GM19043 (cell line): ENCODE measurements at regions not wholly inside any gene's neighbourhood (a gene's known extent, or its start where the extent isn't known, plus 50 kb on each side); places are given as distances from the start of the nearest gene placed in this dataset.

ENCODE experiments used
- ATAC-seq: cut with Tn5 transposase; IDR thresholded peaks from one replicate; pipeline ENCODE4 v1.9.1; 2021; ENCODE audit warnings: low read depth; ENCODE audit not compliant: unreplicated experiment

DNA sequence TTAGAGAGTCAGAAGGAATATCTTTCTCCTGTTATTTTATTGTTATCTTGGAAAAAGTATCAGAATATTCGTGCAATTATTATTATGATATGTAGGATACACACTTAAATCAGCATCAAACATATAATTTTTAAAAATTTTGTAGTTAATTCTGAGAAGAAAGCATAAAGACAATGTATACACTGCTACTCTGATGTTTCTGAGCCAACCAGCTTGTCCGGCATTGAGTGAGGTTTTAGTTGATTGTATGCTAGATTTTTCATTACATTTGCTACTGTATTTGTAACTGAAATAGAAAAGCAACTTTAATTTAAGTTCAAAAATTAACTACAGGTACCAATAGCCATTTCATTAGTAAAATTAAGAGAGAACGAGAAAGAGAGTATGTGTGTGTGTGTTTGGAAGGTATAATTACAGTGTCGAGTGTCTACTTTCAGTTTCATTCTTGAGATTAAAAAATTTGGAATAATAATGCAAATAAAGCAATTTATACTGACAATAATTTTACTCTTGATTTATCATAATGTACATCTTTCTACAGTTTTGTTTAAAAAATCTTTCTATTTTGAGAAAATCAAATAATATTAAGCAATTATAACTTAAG is 160.4 kb upstream of the CDH12 start:
- no peak for ATAC-seq

DNA sequence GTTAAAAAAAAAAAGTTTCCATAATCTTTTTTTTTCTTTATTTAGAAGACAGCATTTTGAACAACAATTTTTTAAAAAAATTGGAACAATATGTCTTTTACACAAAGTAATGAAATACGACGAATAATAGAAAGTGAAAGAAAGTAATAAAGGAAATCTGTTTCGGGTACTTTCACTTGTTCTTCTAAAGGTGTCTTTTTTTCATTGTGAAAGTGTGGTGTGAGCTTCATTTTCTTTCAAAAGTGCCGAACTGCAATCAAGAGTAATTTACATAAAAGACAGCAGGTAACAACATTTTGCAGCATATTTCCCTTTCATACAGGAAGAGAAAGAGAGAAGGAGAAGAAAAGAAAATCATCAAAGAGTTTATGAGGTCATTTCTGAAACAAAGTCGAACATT is 159.7 kb upstream of the CDH12 start:
- no peak for ATAC-seq

DNA sequence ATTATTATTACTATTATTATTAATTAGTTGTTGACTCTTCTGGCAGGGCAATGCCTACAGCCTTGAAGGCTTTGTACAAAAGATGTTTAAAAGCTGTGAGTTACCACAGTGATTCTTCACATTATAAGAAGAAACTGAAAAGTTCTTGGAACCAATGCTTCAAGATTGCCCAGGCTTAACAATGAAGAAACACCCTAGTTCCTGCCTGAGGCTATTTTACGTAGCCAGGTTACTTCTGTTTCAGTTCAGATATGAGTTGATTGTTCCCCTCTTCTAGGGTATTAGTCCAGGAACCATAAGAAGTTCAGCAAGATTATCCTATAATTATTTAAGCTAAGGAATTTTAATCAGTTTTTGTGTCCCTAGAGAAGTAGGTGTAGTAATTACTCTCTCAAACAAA is 154.6 kb upstream of the CDH12 start:
- no peak for ATAC-seq

DNA sequence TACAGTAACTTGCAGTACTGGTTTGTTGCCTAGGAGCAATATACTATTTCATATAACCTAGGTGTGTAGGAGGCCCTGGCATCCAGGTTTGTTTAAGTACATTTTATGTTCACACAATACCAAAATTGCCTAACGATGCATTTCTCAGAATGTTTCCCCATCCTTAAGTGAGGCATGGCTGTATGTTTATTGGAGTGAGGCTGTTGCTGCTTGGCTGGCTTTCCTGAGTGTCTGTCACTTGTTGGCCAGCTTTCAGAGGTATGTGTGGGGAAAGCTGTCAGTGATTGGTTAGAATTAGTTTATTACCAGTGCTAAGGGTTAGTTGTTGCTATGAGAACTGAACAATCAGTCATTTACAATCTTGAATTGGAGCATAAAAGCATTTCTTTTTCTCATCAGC is 154.1 kb upstream of the CDH12 start:
- ATAC-seq, result no peak

DNA sequence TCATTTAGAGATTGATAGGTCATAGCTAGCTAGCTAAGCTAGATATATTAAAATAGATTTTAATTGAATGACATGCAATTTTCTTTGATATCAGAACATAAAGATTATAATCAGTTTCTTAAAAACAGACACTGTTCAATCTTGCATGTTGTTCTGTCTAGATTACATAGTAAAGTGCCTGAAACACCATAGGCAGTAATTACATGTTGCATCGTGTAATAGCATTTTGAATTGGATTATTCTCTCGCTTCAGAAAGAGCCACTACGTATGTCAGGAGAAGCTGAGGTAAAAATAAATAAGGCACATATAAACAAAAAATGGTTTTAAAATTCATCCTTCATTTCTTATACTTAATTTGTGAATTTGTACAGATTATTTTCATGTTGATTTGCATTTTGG is 148.0 kb upstream of the CDH12 start:
- ATAC-seq, result no peak

DNA sequence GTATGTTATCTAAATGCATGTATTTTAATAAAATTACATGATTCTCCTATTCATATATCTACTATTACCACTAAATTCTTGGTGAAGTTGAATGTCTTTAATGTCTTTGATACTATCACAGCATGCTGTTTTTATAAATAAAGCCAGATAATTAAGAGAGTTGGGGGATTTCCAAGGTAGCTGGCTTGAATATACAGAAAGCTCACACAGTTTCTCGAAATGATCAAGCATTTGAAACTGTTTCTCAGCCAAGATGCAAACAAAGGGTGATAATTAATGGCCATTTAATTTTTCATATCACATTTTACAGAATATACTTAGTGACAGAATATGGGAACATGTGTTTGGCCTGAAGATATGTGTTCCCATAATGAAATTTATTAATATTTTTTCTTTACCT is 145.6 kb upstream of the CDH12 start:
- no peak for ATAC-seq

DNA sequence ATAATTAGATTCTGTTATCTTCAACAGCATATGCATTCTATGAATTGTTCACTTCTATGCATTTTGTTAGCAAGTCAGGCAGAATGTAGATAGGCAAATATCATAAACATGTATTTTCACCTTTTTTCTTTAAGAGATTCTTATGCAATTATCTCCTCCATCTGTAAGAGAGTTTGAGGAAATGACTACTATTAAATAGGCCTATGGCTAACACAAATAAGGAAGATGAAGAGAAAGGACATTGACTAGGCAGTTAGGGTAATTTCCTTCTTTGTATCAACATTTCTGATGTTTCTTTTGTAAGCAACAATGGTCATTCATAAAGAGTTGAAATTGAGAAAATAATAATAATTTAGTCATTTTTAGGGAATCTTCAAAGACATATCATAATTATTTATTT is 145.2 kb upstream of the CDH12 start:
- ATAC-seq, result no peak

DNA sequence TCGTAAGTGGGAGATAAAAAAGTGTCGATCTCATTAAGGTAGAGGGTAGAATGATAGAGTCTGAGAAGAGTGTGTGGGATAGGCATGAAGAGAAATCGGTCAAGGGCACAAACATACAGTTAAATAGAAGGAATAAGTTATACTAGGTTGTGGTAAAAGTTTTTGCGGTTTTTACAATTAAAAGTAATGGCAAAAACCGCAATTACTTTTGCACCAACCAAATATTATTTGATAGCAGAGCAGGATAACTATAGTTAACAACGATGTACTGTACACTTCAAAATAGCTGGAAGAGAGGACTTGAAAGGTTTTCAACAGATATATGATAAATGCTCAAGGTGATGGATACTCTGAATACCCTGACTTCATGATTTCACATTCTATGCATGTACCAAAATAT is 135.8 kb upstream of the CDH12 start:
- ATAC-seq, result no peak

DNA sequence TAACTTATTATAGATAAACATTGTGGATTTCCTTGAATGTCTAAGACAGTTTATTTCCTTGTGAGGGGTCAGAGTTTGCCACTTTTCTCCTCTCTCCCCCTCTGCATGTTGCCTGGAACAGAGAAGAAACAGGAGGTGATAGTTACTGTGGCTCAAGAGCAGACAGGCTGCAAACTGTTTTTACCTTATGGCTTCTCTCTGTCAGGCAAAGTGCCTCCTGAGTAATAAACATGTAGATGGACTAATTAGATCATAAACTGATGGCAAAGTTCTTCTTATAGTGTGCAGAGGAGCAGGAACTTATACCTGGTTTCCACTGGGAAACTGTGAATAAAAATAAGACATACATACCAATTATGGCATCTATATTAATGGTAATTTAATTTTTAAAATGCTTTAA is 133.1 kb upstream of the CDH12 start:
- no peak for ATAC-seq

DNA sequence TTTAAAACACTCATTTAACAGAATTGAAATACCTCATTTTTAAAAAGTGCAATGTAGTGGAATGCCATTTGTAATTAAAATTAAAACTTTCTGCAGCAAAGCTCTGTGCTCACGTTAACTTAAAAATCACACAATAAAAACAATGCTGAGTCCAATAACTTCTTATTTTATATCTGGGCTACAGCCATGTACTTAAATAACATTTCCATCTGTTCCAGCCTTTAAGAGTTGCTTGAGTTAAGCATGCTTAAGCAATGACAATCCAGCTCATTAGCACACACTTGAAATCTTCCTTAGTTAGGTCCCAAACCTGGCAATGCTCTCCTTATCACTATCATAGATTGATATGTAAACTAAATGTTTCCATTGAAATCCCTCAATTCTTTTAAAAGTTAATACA is 132.3 kb upstream of the CDH12 start:
- no peak for ATAC-seq

DNA sequence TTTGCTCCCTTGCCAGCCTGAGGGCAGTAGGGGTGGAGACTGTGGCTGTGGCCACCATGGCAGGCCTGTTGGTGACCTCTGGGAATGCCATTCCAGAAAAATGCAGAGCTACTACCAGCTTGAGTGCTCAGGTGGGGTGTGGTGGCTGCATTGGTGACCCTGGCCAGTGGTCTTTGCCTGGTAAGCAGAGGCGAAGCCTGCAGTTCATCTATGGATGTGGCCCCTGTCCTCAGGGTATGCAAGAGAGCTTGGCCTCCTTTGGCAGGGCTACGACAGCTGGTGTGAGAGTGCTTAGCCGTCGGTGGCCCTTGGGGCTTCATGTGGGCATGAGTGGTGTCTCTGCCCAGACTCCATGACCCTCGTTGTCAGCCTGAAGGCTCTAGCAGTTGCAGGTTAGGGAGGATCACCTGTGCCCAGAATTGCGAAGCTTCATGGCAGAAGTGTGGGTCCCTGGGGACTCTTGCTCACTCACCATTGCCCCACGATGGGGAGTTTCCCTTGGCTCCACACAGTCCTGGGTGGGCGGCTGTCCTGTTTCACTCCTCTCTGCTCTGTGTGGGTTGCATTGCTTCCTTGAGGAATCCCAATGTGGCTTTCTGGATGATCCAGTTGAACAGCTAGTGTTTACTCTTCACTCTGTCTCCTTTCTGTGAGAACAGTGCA is 117.9 kb upstream of the CDH12 start:
- no peak for ATAC-seq

DNA sequence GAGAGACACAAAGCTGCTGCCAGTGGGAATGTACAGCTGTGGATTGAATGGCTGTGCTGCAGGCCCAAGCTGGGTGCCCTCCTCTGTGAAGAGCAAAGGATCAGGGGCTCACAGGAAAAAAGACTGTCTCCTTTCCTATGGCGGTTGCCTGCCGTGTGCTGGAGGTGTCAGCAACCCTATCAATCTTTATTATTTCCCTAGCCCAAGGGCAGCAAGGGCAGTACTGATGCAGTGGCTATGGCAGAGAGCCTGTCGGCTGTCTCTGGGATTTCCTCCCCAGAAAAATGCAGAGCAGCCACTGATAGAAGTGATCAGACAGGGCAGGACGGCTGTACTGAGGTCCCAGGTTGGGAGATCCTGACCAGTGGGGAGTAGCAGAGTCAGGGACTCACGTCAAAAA is 117.3 kb upstream of the CDH12 start:
- no peak for ATAC-seq

DNA sequence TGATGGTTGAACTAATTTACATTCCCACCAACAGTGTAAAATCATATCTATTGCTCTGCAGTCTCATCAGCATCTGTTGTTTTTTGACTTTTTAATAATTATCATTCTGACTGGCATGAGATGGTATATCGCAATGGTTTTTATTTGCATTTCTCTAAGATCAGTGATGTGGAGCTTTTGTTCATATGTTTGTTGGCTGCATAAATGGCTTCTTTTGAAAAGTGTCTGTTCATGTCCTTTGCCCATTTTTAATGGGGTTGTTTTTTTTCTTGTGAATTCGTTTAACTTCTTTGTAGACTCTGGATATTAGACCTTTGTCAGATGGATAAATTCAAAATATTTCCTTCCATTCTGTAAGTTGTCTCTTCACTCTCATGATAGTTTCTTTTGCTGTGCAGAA is 115.2 kb upstream of the CDH12 start:
- ATAC-seq, result no peak

DNA sequence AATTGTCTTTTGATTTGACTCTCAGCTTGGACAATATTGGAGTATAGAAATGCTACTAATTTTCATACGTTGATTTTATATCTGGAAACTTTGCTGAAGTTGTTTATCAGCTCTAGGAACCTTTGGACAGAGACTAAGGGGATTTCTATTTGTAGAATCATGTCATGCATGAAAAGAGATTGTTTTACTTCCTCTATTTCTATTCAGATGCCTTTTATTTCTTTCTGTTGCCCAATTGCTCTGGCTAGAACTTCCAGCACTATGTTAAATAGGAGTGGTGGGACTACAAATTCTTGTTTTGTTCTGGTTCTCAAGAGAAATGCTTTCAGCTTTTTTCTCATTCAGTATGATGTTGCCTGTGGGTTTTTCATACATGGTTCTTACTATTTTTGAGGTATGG is 112.8 kb upstream of the CDH12 start:
- no peak for ATAC-seq

DNA sequence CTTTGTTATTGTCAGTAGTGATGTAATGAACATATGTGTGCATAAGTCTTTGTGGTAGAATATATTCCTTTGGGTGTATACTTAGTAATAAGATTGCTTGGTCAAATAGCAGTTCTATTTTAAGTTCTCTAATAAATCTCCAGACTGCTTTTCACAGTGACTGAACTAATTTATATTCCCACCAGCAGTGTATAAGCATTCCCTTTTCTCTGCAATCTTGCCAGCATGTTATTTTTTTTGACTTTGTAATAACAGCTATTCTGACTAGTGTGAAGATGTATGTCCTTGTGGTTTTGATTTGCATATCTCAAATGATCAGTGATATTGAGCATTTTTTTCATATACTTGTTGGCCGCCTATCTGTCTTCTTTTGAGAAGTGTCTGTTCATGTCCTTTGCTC is 111.5 kb upstream of the CDH12 start:
- no peak for ATAC-seq

DNA sequence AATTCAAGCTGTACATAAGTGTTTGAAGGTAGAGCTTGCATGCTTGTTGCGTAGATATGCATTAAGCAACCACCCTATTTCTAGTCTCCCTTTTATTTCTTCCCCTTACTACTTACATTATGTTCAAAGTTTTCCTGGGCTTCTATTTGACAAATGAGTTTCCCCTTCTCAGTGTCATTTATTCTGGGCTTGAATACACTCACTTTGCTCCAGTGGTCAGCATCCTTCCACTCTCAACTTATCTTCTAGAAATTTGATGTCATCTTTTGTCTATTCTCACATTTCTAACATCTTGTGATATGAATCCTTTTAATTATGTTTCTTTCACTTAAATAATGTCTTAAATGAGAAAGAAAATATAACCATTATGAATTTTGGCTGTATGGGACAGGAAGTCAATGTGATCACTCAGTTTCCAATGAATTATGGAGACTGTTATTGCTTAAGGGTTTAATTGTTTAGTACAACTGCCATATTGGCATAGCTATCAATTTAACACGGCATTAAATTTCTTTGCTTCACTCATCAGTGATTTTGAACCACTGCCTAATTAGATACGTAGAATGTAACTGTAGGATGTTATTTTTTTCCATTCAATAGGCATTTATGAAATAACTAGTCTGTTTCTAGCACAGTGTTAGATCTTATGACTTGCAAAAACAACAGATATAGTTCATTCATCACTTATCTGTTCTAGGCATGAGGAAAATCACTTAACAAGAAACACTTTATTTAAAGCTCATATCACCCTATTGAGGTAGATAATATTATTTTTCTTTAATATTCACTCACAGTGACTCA is 105.5 kb upstream of the CDH12 start:
- no peak for ATAC-seq

DNA sequence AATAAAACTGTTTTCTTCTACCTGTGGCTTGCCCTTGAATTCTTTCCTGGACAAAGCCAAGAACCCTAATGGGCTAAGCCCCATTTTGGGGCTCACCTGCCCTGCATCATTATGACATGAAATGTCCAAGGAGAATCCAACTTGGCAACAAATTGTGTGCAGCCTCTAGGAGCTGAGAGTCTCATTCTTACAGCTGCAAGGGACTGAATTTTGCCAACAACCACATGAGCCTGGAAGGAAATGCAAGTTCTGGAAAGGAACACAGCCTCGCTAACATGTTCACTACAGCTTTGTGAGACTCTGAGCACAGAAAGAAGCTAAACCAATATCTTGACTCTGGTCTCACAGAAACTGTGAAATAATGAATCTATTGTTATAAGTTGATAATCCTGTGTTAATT is 94.8 kb upstream of the CDH12 start:
- ATAC-seq, result no peak

DNA sequence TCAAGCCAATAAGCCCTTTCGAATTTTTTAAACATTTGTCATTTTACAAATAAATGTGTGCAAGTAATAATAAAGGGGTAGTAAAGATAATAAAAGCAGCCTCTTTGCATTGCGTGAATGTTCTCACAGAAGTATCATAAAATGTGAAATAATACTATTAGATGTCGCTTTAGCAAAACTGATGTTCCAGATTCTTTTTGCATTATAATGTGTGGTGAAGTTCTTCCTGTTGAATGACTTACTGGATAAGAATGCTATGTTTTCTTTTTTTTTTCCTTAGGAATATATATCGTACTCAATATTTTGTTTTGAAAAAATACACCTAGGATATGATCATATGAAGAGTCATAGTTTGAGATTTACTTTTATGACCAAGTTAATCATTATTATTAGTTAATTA is 85.2 kb upstream of the CDH12 start:
- ATAC-seq, result no peak

DNA sequence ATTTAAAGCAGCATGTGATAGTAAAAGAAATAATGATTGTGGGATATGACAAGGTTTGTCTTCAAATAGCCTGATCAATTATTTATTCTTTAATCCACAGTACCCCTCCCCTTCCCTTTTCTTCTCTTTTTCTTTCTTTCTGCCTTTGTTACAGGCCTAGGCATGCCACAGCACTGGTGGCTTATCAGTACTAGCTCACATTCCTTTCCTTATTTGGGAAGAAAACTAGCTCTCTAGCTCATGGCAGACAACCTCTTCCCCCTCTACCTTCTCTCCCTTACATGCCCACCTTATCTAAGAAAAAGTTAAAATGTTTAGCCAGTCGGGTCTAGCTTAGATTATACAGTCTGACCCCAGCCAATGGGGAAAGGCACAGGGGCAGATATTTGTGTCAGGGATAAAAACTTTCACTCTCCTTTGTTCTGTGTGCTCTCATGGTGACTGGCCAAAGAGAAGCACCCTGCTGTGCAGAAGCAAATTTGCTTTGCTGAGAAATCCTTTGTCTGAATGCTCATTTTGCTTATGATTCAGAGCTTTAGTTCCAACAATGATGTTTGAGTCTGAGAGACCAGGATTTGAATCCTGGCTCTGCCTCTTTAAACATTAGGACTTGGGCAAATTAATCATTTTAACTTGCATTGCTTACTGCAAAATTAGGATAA is 75.8 kb upstream of the CDH12 start:
- ATAC-seq, result no peak

DNA sequence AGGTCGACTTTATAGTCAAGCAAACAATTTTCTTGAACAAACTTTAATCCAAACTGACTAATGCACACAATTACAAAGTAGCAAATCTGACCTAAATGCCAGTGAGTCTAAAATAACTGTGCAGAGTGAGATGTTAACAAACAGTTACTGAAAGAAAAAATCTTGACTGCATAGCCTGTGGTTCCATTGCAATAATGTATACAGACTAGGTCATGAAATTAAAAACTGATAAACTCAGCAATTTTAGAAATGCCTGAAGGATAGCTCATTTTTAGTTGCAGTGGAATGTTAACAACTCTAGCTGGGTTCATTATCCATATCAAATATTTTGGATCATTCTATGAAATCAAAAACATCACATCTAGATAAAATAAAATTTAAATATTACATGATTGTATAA is 73.4 kb upstream of the CDH12 start:
- no peak for ATAC-seq

DNA sequence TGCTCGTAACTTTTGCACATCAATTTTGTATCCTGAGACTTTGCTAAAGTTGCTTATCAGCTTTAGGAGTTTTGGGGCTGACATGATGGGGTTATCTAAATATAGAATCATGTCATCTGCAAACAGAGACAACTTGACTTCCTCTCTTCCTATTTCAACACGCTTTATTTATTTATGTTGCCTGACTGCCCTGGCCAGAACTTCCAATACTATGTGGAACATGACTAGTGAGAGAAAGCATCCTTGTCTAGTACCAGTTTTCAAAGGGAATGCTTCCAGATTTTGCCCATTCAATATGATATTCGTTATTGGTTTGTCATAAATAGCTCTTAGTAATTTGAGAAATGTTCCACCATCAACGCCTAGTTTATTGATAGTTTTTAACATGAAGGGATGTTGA is 65.4 kb upstream of the CDH12 start:
- no peak for ATAC-seq

DNA sequence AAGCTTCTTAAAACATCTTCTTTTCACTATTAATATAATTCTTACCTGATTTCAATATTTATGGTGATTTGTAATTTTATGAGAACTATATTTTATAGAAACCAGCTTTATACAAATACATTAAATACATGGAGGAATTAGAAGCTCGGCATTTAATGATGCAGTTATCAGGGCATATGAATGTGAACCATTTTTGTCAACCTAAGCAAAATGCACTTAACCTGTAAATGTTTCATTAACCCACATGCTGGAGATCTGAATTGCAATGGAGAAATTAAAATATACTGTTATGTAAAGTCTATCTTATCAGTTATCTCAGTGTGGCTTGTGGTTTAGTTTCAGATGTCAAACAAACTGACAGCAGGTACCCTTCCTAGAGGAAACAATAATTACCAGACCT is 63.2 kb upstream of the CDH12 start:
- no peak for ATAC-seq
